GM19043 (cell line): ENCODE measurements at regions not wholly inside any gene's neighbourhood (a gene's known extent, or its start where the extent isn't known, plus 50 kb on each side); places are given as distances from the start of the nearest gene placed in this dataset.
"Not testable (repeated sequence)": the region's sequence is repeated elsewhere in the genome, so short reads cannot be mapped to it uniquely, and the experiment has no call there.

Experiments used
- ATAC-seq: cut with Tn5 transposase; IDR thresholded peaks from one replicate; pipeline ENCODE4 v1.9.1; 2021; ENCODE audit warnings: low read depth; ENCODE audit not compliant: unreplicated experiment

DNA sequence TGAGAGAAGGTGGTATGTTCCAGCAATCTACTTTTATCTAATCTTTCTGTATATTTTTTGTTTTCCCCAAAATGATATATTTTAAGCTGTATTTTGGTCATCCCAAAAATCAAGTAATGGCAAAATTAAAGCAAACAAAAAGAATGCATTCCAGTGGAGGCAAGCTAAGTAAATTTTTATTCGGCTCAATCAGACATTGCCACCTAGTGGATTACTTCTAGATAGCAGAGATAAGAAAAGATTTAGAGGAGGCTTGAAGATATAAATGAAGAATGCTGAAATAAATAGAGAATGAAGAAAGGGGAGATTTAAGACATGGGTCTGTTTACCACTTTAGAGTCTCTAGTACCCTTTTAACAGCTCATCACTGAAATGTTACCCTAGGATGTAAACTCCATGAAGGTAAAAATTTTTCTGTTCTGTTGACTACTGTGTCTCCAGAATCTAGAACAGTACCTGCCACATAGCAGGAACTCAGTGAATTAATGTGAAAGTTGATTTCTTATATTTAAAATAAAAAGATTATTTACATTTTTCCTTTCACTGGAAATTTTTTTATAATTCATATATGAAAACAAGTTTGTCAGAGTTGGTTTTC is 110.9 kb upstream of the ANK2 start:
- ATAC-seq = no peak

- no peak for ATAC-seq
Observed at GRCh38 chr4:112939901-112940300, 109.6 kb upstream of the ANK2 start.

- ATAC-seq = no peak
Observed at GRCh38 chr4:112940336-112940735, 109.1 kb upstream of the ANK2 start.

DNA sequence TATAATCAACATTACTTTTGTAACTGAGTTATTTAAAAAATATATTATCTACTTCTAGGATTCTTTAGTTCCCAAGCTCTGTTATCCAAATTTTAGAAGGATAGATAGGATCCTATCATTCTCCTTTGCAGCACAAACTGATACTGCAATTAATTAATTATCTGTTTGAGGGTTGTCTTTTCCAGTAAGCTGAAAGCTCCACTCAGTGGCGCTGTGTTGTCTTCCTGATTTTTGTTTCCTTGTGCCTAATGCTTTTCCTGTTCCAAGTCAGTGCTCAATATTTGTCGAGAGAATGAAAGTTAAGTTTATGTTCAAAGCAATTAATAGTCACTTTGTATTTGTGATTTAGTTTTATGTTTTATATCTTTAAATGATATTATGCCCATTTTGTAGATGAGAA is 107.4 kb upstream of the ANK2 start:
- no peak for ATAC-seq

- ATAC-seq = no peak
Observed at GRCh38 chr4:112942997-112943396, 106.5 kb upstream of the ANK2 start.

GRCh38 chr4:112944006-112944405 is 105.4 kb upstream of the ANK2 start:
- ATAC-seq = no peak

GRCh38 chr4:112946127-112946526 is 103.3 kb upstream of the ANK2 start:
- ATAC-seq = no peak

GRCh38 chr4:112947616-112948015 is 101.8 kb upstream of the ANK2 start:
- ATAC-seq = no peak

- no peak for ATAC-seq
Observed at GRCh38 chr4:112951362-112952312, 97.8 kb upstream of the ANK2 start.

GRCh38 chr4:112952313-112952700 is 97.1 kb upstream of the ANK2 start:
- no peak for ATAC-seq

DNA sequence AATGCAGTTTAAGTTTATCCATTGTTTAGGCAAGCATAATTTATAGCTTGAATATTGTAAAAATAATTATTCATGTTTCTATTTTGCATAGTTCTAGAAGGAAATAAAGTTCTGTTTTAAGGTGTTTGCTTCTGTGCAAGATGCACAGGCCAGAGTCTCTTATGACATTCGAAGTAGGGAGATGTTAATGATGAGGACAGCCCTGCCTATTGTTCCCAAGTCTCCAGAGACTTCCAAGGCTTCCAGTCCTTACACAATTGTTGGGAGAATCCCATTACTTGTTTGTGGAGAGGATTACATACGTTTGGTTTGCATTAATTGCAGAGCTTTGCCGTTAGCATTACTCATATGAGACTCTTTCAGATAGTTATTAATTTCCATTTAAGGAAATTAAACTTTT is 96.2 kb upstream of the ANK2 start:
- ATAC-seq = no peak

GRCh38 chr4:112954286-112954685 is 95.2 kb upstream of the ANK2 start:
- ATAC-seq = no peak

- no peak for ATAC-seq
Observed at GRCh38 chr4:112956484-112956896, 93.0 kb upstream of the ANK2 start.

DNA sequence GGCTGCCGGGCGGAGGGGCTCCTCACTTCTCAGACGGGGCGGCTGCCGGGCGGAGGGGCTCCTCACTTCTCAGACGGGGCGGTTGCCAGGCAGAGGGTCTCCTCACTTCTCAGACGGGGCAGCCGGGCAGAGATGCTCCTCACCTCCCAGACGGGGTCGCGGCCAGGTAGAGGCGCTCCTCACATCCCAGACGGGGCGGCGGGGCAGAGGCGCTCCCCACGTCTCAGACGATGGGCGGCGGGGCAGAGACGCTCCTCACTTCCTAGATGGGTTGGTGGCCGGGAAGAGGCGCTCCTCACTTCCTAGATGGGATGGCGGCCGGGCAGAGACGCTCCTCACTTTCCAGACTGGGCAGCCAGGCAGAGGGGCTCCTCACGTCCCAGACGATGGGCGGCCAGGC is 91.7 kb upstream of the ANK2 start:
- ATAC-seq = not testable (repeated sequence)

- ATAC-seq = no peak
Observed at GRCh38 chr4:112966701-112967488, 82.6 kb upstream of the ANK2 start.

DNA sequence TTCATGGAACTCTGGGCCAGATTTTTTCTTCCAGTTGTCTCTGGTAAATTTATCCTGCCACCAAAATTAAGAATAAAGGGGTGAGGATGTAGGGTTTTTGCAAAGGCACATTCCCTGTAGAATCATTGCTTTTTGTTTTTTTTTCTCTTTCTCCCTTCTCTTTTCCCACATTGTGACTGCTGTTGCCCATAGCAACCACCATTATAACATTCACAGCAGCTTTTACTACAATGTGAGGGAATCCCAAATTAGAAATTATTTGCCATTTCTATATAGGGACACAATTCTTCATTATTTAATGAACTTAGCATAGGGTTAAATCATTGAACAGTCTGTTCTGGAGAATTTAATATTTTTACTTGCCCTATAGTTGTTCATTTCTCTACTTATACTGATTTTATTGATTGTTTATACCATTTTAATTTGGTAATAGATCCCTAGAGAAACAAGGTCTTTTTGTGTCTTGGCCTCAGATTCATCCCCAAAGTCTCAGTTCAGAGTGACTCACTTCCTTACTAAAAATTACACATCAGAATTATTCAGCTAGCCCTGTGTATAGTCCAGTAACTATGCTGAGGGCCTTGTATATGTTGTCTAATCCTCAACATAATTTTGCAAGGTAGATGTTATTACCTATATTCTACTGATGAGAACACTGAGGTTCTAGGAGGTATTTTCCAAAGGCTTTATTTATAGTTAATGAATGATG is 80.8 kb upstream of the ANK2 start:
- ATAC-seq = no peak

- no peak for ATAC-seq
Observed at GRCh38 chr4:112970903-112971302, 78.5 kb upstream of the ANK2 start.

GRCh38 chr4:112973750-112974251 is 75.7 kb upstream of the ANK2 start:
- ATAC-seq = no peak

DNA sequence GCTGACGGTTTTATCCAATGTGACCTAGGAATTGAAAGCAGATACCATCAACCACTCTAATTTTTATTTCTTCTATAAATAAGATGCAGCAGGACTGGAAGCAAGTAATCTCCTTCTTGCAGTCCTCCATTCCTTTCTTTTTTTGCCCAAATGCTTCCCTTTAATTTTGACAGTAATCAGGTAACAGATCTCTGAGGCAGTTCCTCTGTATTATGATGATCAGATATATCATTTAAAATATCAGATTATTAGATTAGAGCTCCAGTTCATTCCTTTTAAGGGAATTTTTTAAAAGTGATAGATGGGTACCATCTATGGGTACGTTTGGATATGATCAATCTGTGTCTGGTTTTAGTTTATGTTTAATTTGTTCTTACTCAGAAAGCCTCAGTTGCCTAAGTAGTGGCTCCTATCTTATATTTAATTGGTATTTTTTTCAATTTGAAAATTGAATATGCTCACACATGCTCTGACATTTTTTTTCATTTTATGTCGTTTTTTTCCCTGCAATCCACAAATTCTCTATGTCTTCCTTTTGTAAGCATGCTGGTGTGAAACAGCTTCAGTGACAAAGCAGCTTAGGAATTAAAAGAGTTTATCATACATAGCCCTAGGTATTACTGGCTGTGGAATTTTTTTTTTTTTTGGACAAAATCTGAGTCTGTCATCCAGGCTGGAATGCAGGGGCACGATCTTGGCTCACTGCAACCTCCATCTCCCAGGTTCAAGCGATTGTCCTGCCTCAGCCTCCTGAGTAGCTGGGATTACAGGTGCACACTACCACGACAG is 73.7 kb upstream of the ANK2 start:
- ATAC-seq = no peak
